GM12865 (cell line): ENCODE measurements at regions not wholly inside any gene's neighbourhood (a gene's known extent, or its start where the extent isn't known, plus 50 kb on each side); places are given as distances from the start of the nearest gene placed in this dataset.

ENCODE experiments used
- DNase-seq: peaks from one replicate; pipeline ENCODE4 v3.0.0; 2010; ENCODE audit warnings: low read depth
- H3K4me3 ChIP-seq: 2 replicates; pipeline ENCODE4 v1.5.1; 2011; ENCODE audit warnings: mild to moderate bottlenecking, low read depth, low read length, control low read depth
- TF ChIP-seq, protein P1 (sequence below): IDR thresholded peaks from 2 replicates; pipeline ENCODE4 v1.5.1; 2011; ENCODE audit warnings: low read length, control low read depth, low read depth, inconsistent platforms; ENCODE audit not compliant: insufficient read depth; ENCODE audit errors: missing control alignments

DNA sequence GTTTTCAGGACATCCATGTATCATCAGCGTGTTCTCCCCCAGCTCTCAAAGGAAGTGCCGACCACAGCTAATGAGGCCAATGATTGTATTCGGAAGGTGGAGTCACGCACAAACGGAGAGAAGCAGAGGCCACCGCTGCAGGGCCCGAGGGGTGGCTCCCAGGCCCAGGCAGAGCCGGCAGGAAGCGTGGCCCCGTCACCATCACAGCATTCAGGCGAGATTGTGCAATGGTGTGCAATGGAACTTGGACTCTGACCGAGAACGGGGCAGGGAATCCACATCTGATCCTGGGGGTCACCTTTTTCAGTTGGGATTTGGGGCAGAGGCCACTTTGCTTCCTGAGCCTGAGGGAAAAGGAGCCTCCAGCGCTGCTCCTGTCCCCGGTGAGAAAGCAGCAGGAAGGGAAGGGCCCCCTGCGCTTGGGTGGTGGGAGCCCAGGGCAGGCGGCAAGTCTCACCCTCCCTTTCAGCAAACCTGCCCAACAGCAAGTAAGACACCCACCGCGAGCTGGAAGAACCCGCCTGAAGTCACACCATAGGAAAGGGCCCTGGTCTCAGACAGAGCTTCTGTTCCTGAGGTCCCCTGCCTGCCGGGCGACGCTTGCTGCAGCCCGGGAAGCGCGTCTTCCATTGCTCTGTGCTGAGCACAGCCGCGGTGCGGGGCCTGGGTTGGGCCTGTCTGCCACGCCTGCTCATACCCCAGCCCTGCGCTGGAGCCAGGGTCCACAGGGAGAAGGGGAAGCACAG lies 1430.7 kb downstream of the BRD1 start:
- H3K4me3 ChIP-seq, result no peak overlapping the region
- DNase-seq, result no peak
- TF ChIP-seq, protein P1, sequence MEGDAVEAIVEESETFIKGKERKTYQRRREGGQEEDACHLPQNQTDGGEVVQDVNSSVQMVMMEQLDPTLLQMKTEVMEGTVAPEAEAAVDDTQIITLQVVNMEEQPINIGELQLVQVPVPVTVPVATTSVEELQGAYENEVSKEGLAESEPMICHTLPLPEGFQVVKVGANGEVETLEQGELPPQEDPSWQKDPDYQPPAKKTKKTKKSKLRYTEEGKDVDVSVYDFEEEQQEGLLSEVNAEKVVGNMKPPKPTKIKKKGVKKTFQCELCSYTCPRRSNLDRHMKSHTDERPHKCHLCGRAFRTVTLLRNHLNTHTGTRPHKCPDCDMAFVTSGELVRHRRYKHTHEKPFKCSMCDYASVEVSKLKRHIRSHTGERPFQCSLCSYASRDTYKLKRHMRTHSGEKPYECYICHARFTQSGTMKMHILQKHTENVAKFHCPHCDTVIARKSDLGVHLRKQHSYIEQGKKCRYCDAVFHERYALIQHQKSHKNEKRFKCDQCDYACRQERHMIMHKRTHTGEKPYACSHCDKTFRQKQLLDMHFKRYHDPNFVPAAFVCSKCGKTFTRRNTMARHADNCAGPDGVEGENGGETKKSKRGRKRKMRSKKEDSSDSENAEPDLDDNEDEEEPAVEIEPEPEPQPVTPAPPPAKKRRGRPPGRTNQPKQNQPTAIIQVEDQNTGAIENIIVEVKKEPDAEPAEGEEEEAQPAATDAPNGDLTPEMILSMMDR, result no peak

DNA sequence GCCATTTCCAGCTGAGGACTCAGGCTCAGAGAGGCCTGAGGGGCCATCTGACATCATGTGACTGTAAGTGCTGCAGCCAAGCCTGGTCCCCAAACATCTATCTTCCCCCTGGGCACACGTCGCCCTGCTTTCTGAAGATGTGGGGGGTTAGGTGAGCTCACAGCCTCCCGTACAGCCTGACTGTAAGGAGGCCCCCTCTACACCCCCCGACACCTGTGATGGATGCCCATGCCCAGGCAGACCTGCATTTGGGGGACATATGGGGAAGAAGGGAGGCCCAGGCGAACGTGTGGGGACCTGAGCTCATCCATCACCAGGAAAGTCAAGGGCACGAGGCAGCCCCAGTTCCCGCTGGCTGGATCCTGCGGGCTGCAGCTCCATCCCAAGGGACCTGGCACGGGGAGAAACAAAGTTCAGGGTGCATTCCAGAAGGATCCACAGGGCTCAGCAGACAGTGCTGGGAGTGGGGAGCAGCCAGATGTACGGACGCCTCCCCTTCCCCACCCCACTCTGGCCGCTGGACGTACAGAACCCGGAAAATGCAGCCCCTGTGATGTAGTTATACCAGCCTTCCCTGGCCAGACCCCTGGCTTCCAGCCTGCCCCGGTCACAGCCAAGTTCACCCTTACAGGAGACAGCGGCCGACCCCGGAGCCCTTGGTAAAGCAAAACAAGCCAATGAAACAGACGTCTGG lies 1431.4 kb downstream of the BRD1 start:
- no peak overlapping the region for H3K4me3 ChIP-seq
- no peak for DNase-seq
- TF ChIP-seq, protein P1, result no peak

DNA sequence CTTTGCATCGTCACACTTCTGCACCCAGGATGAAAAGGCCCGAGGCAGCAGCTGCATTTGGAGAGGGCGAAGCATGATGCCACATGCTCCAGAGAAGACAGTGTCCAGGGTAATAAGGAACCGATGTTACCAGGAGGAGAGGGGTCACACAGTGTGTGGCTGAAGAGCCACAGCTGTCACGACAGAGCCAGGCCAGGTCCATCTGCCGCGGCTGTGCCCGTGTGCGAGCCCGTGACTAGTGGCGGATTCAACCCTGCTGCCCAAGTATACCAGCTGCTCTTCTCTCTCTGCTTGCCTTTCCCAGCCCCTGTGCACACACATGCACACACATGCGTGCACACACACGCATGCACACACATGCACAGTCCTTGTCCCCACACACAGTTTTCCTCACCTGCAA lies 1432.5 kb downstream of the BRD1 start:
- no peak overlapping the region for H3K4me3 ChIP-seq
- DNase-seq, result no peak
- TF ChIP-seq, protein P1, result no peak

DNA sequence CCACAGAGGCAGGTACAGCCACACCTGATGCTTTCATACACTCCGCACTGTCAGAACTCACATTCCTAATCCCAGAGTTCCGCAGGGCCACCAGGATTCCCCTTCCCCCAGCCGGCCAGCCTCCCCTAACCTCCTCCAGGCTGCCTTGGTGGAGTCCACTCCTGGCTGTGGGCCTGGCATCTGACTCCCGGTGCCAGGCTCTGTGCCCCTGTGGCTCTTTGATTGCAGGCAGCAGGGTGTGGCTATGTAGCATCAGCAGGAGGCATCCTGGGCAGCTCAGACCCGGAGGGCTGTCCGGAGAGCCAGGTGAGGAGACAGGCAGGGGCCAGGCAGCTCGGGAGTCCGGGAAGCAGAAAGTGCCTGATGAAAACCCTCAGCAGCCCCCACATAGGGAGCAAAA lies 1432.9 kb downstream of the BRD1 start:
- DNase-seq, result no peak
- H3K4me3 ChIP-seq, result no peak overlapping the region
- TF ChIP-seq, protein P1, result no peak

DNA sequence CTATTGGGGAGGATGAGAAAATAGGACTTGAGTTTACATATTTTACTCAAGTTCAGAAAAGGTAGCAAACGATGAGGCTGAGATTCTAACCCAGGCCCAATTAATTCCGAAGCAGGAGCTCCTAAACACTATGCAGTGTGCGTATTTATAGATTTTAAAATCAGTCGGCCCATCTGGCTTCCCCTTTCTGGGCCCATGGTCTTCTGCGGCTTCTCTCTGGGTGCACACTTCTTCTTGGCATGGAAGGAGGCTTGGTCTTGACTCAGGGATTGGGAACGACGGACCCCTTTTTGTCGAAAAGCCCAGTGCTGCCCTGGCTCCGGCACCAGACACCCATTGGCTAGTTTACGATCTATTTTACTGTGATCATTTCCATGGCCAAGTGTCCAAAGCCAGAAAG lies 1433.8 kb downstream of the BRD1 start:
- no peak for DNase-seq
- TF ChIP-seq, protein P1, result no peak
- H3K4me3 ChIP-seq, result no peak overlapping the region

DNA sequence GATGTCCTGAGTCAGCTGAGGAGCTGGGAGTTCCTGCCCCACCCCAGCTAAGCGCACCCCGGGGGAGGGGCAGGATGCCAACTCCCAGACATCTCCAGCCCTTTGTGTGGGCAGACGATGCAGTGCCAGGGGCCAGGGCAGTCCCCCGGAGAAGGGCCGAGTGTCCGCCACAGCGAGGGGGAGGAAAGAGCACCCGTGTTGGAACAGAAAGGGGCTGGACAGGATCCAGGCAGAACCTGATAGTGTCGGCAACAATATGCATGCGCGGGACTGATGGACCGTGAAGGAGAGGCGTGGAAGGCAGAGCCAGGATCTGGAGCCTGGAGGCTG lies 1434.7 kb downstream of the BRD1 start:
- DNase-seq, result no peak
- no peak overlapping the region for H3K4me3 ChIP-seq
- TF ChIP-seq, protein P1, result no peak
